ENCODE measurements at regions not wholly inside any gene's neighbourhood (a gene's known extent, or its start where the extent isn't known, plus 50 kb on each side); places are given as distances from the start of the nearest gene placed in this dataset.

DNA sequence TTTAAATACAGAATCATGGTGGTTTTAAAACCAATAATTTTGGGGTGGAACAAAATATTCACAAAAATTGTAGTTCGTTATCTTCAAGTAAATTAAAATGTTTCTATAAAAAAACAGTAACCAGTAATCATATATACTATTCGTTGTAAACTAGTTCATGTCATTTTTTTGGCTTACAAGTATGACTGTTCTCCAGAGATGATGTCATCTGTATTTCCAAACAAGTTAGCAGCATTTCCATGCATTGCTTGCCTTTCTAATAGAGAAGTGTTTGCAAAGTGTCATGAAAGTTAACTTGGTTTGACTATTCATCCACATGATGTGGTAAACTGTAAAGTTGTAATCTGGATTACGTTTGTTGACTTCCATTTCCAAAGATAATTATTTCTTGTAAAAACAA is 717.9 kb upstream of the ADAMTS16 start:
- H3K4me1 ChIP-seq: no peaks in the 10 kb centered on the region
- H3K27me3 ChIP-seq: no peaks in the 10 kb centered on the region
- no peak overlapping the region for H3K4me3 ChIP-seq
- no peak overlapping the region for H3K27ac ChIP-seq
- 49 to 56% methylated on average over 3 of the region's 3 CpGs for WGBS, 2 donors (ENCODE audit: low coverage in 1 of 2)
- no peaks in the 10 kb centered on the region for H3K9me3 ChIP-seq
- H3K36me3 ChIP-seq: no peaks in the 10 kb centered on the region
- no peak for ATAC-seq
- TF ChIP-seq POLR2AphosphoS5 (IDR thresholded peaks at IDR 0.05) (no peak), EP300 (IDR thresholded peaks at IDR 0.05) (no peak), POLR2A (IDR thresholded peaks at IDR 0.05) (no peak)
- TF ChIP-seq, protein P1, sequence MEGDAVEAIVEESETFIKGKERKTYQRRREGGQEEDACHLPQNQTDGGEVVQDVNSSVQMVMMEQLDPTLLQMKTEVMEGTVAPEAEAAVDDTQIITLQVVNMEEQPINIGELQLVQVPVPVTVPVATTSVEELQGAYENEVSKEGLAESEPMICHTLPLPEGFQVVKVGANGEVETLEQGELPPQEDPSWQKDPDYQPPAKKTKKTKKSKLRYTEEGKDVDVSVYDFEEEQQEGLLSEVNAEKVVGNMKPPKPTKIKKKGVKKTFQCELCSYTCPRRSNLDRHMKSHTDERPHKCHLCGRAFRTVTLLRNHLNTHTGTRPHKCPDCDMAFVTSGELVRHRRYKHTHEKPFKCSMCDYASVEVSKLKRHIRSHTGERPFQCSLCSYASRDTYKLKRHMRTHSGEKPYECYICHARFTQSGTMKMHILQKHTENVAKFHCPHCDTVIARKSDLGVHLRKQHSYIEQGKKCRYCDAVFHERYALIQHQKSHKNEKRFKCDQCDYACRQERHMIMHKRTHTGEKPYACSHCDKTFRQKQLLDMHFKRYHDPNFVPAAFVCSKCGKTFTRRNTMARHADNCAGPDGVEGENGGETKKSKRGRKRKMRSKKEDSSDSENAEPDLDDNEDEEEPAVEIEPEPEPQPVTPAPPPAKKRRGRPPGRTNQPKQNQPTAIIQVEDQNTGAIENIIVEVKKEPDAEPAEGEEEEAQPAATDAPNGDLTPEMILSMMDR (IDR thresholded peaks at IDR 0.05): no peak

DNA sequence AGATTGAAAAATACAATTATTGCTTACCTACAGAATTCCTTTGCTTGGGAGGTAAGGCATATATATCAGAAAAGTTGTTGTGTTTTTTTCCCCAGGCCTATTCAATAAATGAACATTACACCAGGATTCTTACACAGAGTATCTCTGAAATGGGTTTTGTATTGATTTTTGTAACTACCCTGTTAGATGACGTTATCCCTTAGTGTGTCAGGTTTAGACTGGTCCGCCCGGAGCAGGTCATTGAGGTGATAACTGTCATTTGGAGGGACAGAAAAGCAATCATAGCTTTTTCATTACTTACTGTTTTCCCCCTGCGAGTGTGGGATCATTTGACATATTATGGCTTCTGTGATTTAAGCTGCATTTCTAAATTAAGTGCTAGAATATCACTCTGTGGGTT is 715.2 kb upstream of the ADAMTS16 start:
- H3K36me3 ChIP-seq: no peaks in the 10 kb centered on the region
- 78 to 80% methylated on average over 2 to 4 of the region's 4 CpGs for WGBS, 2 donors (ENCODE audit: low coverage in 1 of 2)
- H3K9me3 ChIP-seq: no peaks in the 10 kb centered on the region
- H3K27me3 ChIP-seq: no peaks in the 10 kb centered on the region
- no peak overlapping the region for H3K4me3 ChIP-seq
- H3K27ac ChIP-seq: no peak overlapping the region
- ATAC-seq: no peak
- TF ChIP-seq POLR2AphosphoS5 (IDR thresholded peaks at IDR 0.05) (no peak), EP300 (IDR thresholded peaks at IDR 0.05) (no peak), POLR2A (IDR thresholded peaks at IDR 0.05) (no peak)
- TF ChIP-seq, protein P1 (IDR thresholded peaks at IDR 0.05): no peak
- H3K4me1 ChIP-seq: no peaks in the 10 kb centered on the region

DNA sequence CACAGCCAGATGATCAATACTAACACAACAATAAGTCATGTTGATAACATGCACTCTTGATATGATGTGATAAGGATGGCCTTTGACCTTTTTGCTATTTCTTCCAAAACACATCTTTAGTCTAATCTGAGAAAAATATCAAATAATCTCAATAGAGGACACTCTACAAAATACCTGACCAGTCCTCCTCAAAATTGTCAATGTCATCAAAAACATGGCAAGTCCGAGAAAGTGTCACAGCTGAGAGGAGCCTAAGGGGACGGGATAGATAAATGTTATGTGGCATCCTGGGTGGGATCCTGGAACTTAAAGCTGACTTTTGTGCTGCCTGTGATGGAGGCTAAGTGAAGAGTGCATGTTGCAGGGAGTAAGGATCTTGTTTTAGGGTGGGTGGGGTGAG is 699.6 kb upstream of the ADAMTS16 start:
- Histone ChIP-seq H3K9me3 (no peaks in the 10 kb centered on the region), H3K27me3 (no peaks in the 10 kb centered on the region), H3K4me1 (no peaks in the 10 kb centered on the region), H3K4me3 (no peak overlapping the region), H3K36me3 (no peaks in the 10 kb centered on the region), H3K27ac (no peak overlapping the region)
- WGBS, 2 donors (ENCODE audit: low coverage in 1 of 2): 67% methylated on average over 1 to 2 of the region's 2 CpGs
- no peak for TF ChIP-seq EP300 (IDR thresholded peaks at IDR 0.05)
- TF ChIP-seq, protein P1 (IDR thresholded peaks at IDR 0.05): no peak
- no peak for TF ChIP-seq POLR2A (IDR thresholded peaks at IDR 0.05)
- TF ChIP-seq POLR2AphosphoS5 (IDR thresholded peaks at IDR 0.05): no peak
- ATAC-seq: no peak

DNA sequence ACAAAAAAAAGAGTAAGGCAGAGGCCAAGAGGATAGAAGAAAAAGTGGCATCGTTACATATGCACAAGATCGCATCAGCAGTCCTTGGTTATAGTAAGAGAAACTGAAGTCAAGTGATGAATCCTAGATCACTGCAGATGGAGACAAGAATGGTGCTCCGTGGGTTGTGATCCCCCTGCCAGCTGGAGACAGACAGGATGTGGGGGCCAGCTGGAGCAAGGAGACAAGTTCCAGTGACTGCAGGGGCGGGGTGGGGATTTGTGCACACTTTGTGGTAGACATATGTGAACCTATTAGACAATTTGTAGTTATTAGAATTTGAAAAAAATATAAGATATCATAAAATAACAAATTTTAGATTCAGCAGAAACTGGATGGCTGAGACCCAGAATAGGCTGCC is 697.9 kb upstream of the ADAMTS16 start:
- no peak for ATAC-seq
- Histone ChIP-seq H3K9me3 (peaks cover 0 to 9% (median 0%) of the 10 kb centered on the region in 3 donors), H3K27me3 (no peaks in the 10 kb centered on the region), H3K4me3 (no peak overlapping the region), H3K36me3 (no peaks in the 10 kb centered on the region), H3K4me1 (no peaks in the 10 kb centered on the region), H3K27ac (no peak overlapping the region)
- 64 to 72% methylated on average over 4 of the region's 4 CpGs for WGBS, 2 donors (ENCODE audit: low coverage in 1 of 2)
- TF ChIP-seq EP300 (IDR thresholded peaks at IDR 0.05): no peak
- TF ChIP-seq POLR2A (IDR thresholded peaks at IDR 0.05): no peak
- TF ChIP-seq, protein P1 (IDR thresholded peaks at IDR 0.05): no peak
- no peak for TF ChIP-seq POLR2AphosphoS5 (IDR thresholded peaks at IDR 0.05)

DNA sequence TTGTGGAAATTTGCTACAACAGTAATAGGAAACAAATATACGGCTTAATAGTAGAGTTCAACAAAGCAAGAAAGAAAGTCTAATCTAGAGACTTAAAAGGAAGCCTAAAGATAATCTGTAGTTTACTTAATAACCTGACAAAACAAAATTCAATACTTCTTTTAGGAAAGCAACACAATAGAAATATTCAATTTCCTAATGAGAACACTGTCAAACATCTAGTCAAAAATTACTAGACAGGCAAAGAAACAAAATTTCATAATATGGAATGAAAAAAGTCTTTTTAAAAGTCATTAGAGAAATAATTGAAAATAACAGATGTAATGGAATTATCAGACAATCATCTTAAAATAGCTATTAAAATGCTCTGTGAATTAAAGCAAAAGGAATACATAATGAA is 692.5 kb upstream of the ADAMTS16 start:
- H3K36me3 ChIP-seq: no peaks in the 10 kb centered on the region
- no peaks in the 10 kb centered on the region for H3K4me1 ChIP-seq
- ATAC-seq: no peak
- no peak for TF ChIP-seq EP300 (IDR thresholded peaks at IDR 0.05)
- H3K27me3 ChIP-seq: no peaks in the 10 kb centered on the region
- no peak overlapping the region for H3K4me3 ChIP-seq
- 92 to 100% methylated on average over 1 of the region's 1 CpG for WGBS, 2 donors (ENCODE audit: low coverage in 1 of 2)
- no peak overlapping the region for H3K27ac ChIP-seq
- peaks cover 0 to 14% (median 0%) of the 10 kb centered on the region in 3 donors for H3K9me3 ChIP-seq
